GM21515 (cell line): ENCODE measurements at regions not wholly inside any gene's neighbourhood (a gene's known extent, or its start where the extent isn't known, plus 50 kb on each side); places are given as distances from the start of the nearest gene placed in this dataset.

Experiments
- ATAC-seq: cut with Tn5 transposase; IDR thresholded peaks from one replicate; pipeline ENCODE4 v1.9.1; 2021; ENCODE audit not compliant: unreplicated experiment

GRCh38 chr10:44807451-44807850 is 103.7 kb upstream of the TMEM72 start:
- no peak for ATAC-seq

DNA sequence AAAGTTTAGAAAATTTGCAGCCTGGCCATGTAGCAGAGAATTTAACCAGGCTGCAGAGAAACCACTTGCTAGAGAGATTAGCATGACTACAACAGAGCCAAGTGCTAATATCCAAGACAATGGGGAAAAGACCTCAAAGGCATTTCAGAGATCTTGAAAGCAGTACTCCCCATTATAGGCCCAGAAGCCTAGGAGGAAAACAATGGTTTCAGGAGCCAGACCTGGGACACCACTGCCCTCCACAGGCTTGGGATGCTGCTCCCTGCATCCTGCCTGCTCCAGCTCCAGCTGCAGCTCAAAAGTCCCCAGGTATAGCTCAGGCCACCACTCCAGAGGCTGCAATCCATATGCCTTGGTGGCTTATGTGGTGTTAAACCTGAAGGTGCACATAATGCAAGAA is 101.5 kb upstream of the TMEM72 start:
- ATAC-seq: no peak

GRCh38 chr10:44811072-44811471 is 100.1 kb upstream of the TMEM72 start:
- no peak for ATAC-seq

DNA sequence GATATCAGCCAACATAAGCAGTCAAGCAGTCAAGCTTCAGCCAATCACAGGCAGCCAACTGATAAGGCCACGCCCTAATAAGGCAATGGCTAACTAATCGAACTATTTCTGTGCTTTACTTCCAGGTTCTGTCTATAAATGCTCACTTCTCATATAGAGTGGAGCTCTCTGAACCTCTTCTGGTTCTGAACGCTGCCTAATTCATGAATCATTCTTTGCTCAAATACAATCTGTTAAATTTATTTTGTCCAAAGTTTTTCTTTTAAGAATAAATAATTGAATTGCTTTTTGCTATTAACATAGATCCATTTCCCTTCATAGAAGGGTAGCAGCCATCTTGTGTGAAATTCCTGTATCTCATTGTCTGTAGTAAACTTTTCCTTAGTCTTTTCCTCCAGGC is 97.9 kb upstream of the TMEM72 start:
- ATAC-seq: no peak

DNA sequence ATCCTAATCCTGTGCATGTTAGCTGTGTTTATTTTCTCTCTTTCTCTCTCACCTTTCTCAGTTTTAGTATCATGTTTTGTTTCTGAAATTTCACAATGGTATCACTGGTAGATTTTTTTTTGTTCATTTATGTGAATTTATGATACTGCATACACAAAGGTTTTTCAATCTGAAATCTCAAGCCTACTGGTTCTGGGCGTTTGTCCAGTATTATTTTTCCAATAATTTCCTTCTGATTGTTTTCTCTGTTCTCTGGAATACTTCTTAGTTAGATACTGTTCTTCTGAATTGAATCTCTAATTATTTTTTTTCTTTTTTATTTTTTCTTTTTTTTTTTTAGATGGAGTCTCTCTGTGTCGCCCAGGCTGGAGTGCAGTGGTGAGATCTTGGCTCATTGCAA is 96.2 kb upstream of the TMEM72 start:
- no peak for ATAC-seq

- no peak for ATAC-seq
Measured at GRCh38 chr10:44818041-44818649, 93.0 kb upstream of the TMEM72 start.

DNA sequence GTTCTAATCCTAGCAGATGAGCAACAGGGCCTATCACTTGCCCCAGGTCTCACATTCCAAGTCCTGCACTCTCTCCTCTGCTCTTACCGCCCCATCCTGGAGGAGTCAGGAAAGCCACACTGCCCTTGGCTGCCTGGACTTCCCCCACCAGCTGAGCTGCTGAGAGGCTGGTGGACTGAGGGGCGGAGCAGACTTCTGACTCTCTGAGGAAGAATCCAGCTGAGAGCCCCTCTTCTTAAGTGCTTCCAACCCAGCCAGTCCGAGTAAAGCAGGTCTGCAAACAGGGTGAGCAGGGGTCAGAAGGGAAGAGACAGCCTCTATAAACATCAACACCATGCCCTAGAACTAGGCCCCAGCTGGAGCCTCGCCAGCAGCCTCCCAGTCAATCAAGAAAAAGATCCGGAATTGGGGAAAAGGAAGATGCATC is 92.4 kb upstream of the TMEM72 start:
- ATAC-seq: no peak

DNA sequence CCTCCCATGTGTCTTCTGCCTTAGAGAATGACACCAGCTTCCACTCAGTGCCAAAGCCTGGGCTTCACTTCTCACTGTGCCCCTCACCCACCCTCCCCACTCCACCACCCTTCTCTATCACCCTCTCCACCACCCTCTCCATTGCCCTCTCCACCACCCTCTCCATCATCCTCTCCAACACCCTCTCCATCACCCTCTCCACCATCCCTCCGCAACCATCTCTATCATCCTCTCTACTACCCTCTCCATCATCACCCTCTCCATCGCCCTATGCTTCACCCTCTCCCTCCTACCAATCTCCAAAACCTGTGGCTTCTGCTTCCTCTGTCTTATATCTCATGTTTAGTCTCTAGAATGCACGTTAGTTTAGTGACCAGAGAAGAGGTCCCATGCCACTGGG is 91.0 kb upstream of the TMEM72 start:
- ATAC-seq: no peak

DNA sequence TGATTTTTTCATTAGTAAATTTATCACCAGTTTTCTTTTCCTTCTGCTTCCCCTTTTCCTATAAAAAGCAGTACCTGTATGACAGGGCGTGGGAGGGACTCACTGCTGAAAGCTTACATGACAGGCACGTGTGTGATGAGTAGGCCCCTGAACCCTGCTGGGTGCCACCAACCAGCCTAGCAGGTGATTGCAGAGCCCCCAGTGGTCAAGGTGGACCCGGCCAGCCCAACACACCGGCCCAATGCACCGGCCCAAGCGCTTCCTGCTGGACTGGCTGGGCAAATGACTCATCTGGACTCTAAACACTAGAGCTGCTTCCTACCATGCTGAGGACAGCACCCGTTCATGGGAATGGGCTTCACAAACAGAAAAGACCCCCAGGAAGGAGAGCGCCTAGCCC is 89.8 kb upstream of the TMEM72 start:
- no peak for ATAC-seq

- ATAC-seq: no peak
Measured at GRCh38 chr10:44822349-44822748, 88.8 kb upstream of the TMEM72 start.

DNA sequence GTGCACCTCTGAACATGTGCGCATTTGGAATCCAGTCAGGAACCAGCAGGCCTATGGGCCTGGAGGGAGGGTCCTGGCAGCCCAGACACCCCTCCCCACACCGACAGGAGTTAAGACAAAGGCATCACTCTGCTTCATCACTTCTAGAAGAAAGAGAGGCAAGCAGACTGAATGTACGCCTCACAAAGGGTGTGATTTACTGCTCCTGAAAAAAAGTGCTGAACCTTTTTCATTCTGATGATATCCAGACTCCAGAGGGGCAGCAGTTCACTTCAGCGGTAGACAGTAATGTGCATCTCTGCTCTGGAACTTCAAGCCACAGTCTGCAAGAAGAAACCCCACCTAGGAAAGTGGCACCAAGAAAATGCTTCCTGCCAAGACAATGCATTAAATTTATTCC is 88.2 kb upstream of the TMEM72 start:
- no peak for ATAC-seq

DNA sequence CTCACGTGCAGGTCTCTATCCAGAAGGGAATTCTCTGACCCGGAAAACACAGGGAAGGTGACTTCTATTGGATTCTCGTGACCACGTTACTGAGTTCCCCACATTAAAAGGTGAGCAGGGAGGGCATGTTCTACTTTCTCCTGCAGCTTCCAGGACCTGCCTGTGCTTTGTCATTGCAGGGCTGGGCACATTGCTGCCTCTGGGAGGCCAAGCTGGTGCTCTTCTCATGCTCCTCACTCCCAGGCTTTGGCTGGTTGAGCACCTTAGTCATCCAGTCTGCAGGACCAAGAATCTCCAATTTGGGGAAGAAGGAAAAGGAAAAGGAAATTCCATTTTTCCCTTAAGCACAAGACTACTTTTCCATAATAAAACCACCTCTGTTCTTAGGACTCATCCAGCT is 86.5 kb upstream of the TMEM72 start:
- ATAC-seq: no peak

- no peak for ATAC-seq
Measured at GRCh38 chr10:44827431-44828006, 83.6 kb upstream of the TMEM72 start.

DNA sequence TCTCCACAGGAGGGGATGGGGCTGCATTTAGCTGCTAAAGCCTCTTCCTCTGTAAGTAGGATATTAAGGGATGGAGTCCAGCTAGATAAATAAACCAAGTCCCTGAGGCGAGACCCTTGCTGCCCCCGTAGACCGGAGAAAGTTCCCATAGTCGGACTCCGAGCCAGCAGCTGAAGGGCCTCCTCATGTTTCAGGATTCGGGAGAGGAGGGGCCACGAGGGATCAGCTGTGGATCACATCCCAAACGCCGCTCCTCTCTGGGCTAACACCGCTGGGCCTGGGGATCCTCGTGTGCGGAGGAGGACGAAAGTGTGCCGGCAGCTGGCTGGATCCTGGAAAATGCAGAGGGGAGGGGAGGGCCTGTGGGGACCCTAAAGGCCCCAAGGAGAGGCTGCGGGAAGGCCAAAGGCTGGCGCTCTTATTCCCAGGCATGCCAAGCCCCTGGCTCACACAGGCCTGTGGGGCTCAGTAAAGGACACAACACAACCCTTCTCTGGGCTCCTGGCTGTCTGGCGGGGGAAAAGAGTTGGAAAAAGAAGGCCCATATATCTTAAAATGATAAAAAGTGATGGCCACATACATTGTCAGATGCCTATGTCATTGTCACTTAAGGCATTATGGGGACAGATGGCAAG is 82.5 kb upstream of the TMEM72 start:
- no peak for ATAC-seq

GRCh38 chr10:44829426-44829825 is 81.7 kb upstream of the TMEM72 start:
- ATAC-seq: no peak

DNA sequence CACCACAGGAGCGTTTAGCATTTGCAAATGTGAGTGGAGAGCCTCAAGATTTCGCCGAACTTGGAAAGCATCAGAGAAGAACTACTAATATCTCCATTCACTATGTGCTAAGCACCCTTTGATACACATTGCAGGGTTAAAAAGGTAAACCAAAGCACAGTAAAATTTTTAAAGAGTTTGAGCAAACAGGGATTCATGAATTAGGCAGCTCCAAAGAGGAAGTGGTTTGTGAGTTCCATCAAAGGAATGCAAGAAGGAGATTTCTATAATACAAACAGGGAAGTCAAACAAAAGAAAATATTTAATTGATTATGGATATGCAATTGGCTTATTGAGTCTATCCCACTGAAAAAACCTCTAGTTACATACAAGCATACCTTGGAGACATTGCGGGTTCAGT is 81.1 kb upstream of the TMEM72 start:
- ATAC-seq: no peak

- no peak for ATAC-seq
Measured at GRCh38 chr10:44831581-44831980, 79.6 kb upstream of the TMEM72 start.

GRCh38 chr10:44832595-44833390 is 78.3 kb upstream of the TMEM72 start:
- ATAC-seq: no peak

- no peak for ATAC-seq
Measured at GRCh38 chr10:44834131-44834530, 77.0 kb upstream of the TMEM72 start.

- no peak for ATAC-seq
Measured at GRCh38 chr10:44835300-44835699, 75.8 kb upstream of the TMEM72 start.

DNA sequence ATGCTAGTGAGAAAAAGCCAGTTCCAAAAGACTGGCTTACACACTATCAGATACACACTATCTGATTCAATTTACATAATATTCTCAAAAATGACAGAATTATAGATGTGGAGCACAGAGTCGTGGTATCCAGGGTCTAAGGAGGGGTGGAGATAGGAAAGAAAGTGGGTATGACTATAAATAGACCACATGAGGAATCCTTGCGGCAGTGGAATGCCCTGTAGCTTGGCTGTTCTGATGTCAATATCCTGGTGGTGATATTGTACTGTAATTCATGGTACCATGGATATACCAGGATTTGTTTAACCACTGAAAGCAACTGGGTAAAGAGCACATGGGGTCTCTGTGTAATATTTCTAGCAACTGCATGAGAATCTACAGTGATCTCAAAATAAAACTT is 67.7 kb upstream of the TMEM72 start:
- ATAC-seq: no peak
